ENCODE measurements at regions not wholly inside any gene's neighbourhood (a gene's known extent, or its start where the extent isn't known, plus 50 kb on each side); places are given as distances from the start of the nearest gene placed in this dataset.

GRCh38 chr2:147550995-147551731, 293.7 kb upstream of the ACVR2A start:
- H3K27ac ChIP-seq (ENCODE audit: low read depth): no peak overlapping the region
- no peaks in the 10 kb centered on the region for H4K20me1 ChIP-seq (replicated peaks; ENCODE audit: insufficient read depth)
- Mint-ChIP-seq H3K4me1 (peaks cover 4% of the 10 kb centered on the region), H3K9me3 (no peaks in the 10 kb centered on the region), H3K36me3 (ENCODE audit: low read depth) (no peaks in the 10 kb centered on the region), H3K4me3 (no peak overlapping the region), H3K27ac (no peak overlapping the region), H3K27me3 (ENCODE audit: insufficient read depth, low read depth, poor library complexity) (no peaks in the 10 kb centered on the region)
- no peak overlapping the region for H3K4me3 ChIP-seq
- DNase-seq (ENCODE audit: low spot score) (no peak), ATAC-seq (no peak)
- no peak overlapping the region for H3K4me2 ChIP-seq
- H3K27me3 ChIP-seq (ENCODE audit: insufficient read depth): no peaks in the 10 kb centered on the region
- H3K36me3 ChIP-seq (ENCODE audit: insufficient read depth): no peaks in the 10 kb centered on the region
- H3K79me2 ChIP-seq (replicated peaks; ENCODE audit: insufficient read depth): no peaks in the 10 kb centered on the region
- peaks cover 23% of the 10 kb centered on the region for H3K9me2 ChIP-seq (ENCODE audit: insufficient read depth)
- no peaks in the 10 kb centered on the region for H3F3A ChIP-seq (replicated peaks; ENCODE audit: low read depth)
- H2AFZ ChIP-seq: no peak overlapping the region
- H3K4me1 ChIP-seq (ENCODE audit: insufficient read depth): peaks cover 5% of the 10 kb centered on the region; the same call in 1 of the 2 replicates
- TF ChIP-seq REST (IDR thresholded peaks at IDR 0.05; ENCODE audit: unreplicated experiment): no peak
- TF ChIP-seq ETS1 (IDR thresholded peaks at IDR 0.05): no peak
- TF ChIP-seq CTCF (conservative IDR thresholded peaks at IDR 0.05; ENCODE audit: low read depth in 2 of 2): no peak
- TF ChIP-seq NANOG (IDR thresholded peaks at IDR 0.05; ENCODE audit: borderline replicate concordance): no peak
- no peak for TF ChIP-seq EZH2 (IDR thresholded peaks at IDR 0.05; ENCODE audit: low read depth, unreplicated experiment)
- no peak for TF ChIP-seq CREB1 (CRISPR knock-in tag; IDR thresholded peaks at IDR 0.05; ENCODE audit: low read depth)
- no peak for TF ChIP-seq POLR2AphosphoS5 (IDR thresholded peaks at IDR 0.05; ENCODE audit: low read depth)
- TF ChIP-seq STAT1 (IDR thresholded peaks at IDR 0.05; ENCODE audit: unreplicated experiment): no peak
- no peak for TF ChIP-seq ZNF462 (CRISPR knock-in tag; IDR thresholded peaks at IDR 0.05)
- no peak for TF ChIP-seq ZNF114 (CRISPR knock-in tag; IDR thresholded peaks at IDR 0.05)

Measured in GM23338 (cell line).